HG03378 (cell line): ENCODE measurements at regions not wholly inside any gene's neighbourhood (a gene's known extent, or its start where the extent isn't known, plus 50 kb on each side); places are given as distances from the start of the nearest gene placed in this dataset.
"Not testable (repeated sequence)": the region's sequence is repeated elsewhere in the genome, so short reads cannot be mapped to it uniquely, and the experiment has no call there.

Source experiments
- ATAC-seq: cut with Tn5 transposase; IDR thresholded peaks from one replicate; pipeline ENCODE4 v1.9.1; 2021; ENCODE audit warnings: mild to moderate bottlenecking, moderate library complexity; ENCODE audit not compliant: unreplicated experiment

DNA sequence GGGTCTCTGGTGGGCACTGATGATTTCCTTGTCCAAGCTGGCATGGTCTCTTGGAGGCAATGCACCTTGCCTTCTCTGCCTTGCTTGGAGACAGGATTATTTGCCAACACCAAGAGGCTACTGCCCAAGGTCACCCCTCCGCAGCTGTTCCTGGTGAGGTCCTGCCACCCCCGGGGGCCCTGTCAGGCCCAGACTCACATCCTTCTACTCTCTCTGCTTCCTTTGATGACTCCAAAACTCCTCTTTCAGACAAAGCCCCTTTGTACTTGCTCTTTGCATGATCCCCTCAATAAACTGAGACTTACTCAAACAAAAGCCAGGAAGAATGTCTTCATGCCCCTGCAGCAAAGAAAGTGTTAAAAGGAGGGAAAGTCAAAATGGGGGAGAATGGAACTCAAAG is 137.7 kb downstream of the MEX3B start:
- ATAC-seq = no peak

DNA sequence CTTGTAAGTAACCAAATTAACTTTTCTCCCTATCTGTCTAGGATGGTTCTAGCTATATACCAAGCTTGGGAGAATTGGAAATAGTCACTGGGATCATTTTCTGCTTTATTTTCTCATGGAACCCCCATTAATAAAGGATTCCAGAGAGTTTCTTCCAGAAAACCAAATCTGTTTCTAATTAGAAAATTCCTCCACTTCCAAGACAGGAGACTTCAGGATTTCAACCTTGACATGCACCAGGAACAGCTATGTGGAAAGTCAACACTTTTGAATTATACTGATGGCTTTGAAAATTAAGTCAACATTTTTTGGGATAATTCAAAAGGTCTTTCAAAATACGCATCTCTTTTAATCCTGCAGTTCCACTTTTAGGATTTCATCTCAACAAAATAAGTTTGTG is 138.3 kb downstream of the MEX3B start:
- no peak for ATAC-seq

DNA sequence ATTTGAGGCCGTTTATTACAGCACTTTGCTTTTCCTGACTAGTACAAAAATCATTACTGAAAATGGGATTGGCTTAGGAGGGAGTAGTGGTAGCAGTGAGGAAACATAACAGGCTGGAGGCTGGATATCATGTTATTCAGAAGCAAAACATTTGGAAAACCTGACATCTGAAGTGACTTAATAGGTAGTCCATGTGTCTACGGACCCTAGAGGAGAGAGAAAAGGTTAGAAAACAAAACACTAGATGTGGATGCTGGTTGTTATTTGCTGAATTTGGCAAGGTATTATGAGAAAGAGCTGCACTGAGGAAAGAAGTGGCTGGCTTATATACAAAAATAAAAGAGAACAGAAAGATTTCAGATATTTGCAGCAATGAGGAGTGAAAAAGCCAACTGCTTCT is 139.9 kb downstream of the MEX3B start:
- no peak for ATAC-seq

DNA sequence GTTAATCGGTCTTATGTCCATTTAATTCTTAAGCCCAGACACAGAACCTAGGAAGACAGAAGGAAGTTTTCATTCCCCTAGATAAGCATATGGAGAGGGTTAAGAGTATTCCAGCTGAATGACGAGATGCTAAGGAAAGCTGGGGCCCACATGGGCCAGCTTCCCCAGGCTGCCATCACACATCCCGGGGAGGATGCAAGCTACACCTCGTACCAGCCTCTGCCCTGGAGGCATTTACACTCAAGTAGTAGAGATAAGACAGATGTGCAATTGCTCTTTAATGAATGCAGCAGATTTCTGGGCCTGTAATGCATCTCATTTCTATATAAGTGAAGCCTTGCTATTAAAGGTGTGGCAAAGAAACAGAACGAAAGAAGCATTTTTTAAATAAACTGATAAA is 144.5 kb downstream of the MEX3B start:
- no peak for ATAC-seq

DNA sequence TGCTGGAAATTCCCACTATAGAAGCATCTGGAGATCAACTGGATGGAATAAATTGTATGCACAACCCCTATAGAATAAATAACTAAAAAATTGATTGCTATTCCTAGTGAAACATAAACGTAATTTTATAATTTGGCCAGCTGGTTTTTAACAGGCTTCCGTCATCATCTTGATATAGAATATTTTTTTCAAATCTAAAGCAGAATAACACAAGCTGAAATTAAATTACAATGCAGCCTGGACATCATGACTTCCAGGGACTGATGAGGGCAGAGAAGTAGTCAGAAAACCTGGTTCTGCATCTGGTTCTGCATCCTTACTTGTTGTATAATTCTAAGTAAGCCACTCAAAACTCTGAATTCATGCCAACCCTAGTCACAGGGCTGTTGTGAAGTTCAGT is 146.1 kb downstream of the MEX3B start:
- ATAC-seq = no peak

DNA sequence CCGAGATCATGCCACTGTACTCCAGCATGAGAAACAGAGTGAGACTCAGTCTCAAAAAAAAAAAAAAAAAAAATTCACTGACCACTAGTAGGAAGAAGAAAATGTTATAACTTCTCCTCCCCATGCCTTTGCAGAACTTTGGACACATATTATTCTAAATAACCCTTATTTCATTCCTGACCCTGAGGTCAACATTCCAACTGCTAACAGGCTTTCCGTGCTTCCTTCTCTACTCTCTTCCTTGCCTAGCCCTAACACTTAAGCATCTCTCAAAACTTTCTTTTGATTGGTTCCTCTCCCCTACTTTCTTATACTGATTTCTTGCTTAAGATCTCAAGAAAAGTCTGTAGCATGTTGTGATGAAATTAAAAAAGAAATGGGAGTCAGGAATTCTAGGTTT is 146.8 kb downstream of the MEX3B start:
- no peak for ATAC-seq

DNA sequence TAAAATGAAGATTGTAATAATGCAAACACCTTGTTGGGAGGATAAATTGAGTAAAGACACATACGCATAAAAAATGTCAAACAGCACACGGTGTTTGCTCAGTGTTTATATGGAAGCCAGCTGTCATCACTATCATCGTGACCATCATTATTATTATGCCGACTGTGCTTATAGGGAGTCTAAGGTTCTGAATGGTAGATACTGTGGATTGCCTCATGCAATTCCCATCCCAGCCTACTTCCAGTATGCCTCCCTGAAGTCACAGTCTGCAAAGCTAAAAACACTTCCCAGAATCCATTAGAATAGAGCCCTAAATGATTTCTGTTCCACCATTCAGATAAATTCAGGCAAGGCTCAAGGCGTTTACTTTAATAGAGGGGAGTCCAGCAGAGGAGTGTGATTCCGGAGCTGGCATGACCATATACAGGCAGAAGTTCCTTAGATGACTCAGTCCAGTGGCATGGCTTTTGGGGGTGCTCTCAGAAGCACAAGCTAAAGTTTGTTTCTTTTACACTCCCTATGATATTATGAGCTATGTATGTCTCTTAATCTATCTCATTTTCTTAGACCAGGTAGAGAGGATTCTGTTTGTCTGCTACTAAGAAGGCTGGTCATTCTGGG is 148.7 kb downstream of the MEX3B start:
- no peak for ATAC-seq

DNA sequence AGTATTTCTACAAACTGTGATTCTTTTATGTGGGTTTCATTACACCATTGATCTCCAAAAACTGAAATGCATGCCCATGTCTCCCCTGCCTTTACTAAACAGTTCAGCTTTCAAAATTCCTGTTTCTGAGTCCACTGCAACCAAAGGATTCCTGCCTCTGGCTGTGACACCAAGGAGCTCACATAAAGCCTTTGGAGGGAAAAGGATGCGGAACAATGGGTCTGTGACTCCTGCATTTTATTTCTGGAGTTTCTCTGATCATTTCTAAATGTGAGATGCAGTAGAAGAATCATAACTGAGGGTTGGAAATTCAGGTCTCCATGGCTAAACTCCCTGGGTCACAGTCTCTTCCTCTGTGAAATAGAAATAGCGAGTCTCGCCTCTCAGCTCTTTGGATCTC is 149.5 kb downstream of the MEX3B start:
- ATAC-seq = no peak

DNA sequence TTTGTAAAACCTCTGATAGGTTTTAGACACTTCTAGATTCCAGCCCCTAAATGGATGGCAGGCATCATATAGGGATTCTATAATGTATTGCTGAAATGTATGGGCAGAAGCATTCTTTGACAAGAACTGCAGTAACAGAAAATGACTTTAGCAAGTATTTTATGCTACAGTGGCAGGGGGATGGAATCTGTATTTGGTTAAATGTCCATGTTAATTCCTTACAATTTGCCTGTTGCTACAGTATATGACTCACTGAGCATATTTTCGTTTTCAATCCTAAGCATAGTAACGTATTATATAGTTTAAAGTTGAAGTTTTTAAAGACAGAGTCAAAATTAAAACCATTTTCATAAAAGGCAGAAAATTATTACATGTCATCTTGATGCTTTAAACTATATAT is 150.1 kb downstream of the MEX3B start:
- ATAC-seq = no peak

DNA sequence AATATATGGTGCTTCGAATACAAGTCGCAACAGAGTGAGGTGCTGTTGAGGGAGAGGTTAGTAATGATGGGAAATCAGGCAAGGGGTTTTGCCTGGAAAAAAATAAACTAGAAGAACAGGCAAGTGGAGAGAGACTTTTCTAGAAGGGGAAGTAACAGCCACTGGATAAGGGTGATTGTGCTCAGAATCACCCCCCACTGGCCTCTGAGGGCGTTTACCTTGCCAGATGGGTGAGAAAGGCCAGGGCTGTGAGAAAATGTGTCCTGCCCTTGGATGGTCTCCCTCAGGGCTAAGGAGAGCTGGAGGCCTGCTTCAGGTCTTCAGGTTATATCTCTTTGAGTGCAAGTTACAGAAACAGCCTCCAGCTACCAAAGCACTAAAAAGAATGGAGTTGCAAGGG is 151.8 kb downstream of the MEX3B start:
- no peak for ATAC-seq

DNA sequence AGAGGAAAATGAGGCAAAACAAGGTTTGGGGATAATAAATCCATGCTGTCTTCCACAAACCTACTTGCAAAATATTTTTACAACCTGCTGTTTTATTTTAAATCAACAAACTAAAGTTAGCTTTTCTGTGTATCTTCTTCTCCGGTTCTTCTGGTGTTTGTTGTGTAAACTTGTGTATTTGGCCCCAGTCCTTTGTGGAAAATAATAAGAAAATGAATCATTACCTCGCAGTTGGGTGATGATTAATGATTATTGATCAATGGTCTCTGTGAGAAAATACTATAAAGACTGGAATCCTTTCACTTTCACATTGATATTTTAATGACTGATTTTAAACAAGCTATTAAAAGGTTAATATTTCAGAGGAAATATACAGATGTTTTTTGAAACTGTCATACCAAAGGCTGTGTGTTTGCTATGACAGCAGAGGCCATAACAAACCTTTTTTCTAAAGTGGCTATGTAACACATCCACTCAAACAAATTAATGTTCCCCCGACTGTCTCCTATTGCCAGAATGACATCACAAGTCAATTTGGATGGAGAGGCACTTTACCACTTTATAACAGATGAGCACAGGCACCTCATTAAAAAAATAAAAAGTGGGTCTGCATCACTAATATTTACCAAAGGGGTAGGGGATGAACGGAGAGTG is 152.5 kb downstream of the MEX3B start:
- ATAC-seq = no peak

DNA sequence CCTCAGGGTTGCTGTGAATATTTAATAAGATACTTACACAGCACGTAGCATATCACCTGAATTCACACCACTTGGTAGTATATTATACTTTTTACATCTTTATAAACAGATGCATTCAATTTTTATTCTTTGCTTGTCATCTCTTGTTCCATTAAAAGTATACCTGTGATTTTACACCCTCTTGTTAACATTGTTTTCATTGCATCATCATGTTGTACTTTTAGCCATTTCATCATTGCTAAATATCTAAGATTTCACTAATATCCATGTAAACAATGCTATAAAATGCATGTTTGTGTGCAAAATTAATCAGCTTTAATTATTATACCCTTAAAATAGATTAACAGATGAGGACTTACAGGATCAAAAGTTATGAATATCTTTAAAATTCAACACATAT is 155.3 kb downstream of the MEX3B start:
- no peak for ATAC-seq

DNA sequence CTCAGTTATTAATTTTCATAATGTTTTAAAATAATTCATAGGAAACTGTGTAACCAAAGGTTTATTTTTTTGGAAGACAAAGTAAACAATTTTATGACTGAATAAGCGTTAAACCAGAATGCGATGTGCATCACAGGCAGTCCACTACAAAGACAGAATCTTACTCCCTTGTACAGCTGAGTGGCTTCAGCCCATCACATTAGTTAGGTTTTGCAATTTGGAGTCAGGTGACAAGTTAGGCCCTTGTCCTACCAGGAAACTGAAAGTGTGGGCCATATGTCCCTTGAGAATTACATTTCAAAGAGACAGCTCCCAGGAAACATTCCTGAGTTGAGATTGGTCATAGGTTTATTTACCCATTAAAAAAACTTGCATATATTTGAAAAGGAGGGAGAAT is 156.3 kb downstream of the MEX3B start:
- no peak for ATAC-seq

DNA sequence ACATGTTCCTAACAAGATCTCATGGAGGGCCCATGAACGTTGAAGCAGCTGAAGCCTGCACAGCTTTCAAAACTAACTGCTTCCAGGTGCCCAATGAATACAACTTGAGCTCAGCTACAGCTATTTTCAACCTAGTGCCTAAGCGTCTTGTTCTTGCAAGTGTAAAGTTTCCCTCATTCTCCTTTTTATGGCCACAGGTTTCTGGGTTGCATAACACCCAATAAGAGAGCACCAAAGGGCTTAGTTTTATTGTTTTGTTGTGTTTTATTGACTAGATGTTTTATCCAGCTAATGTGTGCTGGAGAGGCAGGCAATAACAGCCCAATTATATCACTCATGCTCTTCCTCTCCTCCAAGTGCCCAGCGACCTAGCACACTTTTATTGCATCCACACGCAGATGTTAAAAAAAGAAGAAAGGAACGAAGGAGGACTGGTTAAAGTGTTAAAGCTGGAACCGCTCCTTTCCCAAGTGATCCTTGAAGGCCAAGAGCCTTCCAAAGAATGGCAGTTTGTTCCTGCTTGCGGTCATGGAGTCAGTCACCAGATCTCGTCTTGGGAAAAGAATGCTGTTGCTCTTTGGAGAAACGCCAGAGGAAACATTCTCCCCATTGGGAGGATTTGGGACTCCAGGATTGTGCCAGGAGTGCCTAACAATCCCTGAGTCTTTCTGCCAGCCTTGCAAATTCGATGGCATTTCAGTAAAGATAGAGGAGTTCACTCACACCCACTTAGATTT is 156.9 kb downstream of the MEX3B start:
- ATAC-seq = no peak

DNA sequence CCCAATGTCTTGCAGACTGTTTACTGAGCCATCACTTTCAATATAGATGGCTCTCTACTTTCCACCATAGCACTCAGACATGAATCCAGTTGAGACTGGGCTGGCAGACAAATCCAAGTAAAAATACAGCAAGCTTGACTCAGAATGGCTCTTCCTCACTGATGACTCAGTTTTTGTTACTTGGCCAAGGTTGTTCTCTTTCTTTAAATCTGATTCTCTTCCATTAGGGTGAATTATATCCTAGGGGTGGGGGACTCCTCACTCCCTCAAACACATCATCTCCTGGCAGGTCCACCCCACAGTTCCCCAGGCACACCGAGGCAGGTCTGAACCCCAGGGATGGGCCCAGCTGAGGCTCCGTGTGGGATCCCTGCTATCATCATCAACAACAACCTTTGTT is 157.9 kb downstream of the MEX3B start:
- no peak for ATAC-seq

DNA sequence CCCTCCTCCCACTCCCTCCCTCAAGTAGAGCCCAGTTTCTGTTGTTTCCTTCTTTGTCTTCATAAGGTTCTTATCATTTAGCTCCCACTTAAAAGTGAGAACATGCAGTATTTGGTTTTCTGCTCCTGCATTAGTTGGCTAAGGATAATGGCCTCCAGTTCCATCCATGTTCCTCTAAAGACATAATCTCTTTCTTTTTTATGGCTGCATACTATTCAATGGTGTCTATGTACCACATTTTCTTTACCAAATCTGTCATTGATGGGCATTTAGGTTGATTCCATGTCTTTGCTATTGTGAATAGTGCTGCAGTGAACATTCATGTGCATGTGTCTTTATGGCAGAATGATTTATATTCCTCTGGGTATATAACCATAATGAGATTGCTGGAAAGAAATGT is 158.6 kb downstream of the MEX3B start:
- ATAC-seq = not testable (repeated sequence)

DNA sequence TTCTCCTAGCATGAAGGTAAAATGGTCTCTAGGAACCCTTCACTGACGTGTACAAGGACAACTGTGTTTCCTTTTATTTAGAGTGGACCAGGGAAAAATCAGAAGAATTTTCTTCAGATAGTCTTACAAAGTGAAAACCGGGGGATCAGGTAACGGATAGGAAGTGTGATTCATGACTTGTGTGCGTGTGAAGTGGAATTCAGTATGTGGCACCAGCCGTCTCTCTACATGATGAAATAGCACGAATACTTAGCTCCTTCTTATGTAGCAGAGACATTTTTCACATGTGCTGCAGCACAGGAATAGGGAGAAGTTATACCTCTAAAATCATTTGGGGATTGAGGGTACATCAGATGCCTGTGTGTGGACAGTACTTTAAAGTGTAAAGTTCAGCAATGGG is 159.2 kb downstream of the MEX3B start:
- no peak for ATAC-seq

DNA sequence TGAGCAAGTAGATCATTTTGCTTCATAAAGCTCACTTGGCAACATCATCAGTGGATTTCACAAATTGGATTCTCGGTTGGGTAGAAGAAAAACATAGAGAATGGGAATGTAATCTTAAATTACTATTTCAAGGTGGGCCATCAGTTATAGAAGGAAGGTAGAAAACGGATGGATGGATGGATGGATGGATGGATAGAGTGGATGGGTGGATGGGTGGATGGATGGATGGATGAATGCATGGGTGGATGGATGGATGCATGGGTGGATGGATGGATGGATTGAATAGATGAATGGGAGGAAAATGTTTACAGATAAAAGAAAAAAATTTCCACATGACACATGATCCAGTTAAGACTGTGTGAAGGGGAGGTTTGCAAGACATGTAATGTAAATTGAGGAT is 159.7 kb downstream of the MEX3B start:
- ATAC-seq = no peak

DNA sequence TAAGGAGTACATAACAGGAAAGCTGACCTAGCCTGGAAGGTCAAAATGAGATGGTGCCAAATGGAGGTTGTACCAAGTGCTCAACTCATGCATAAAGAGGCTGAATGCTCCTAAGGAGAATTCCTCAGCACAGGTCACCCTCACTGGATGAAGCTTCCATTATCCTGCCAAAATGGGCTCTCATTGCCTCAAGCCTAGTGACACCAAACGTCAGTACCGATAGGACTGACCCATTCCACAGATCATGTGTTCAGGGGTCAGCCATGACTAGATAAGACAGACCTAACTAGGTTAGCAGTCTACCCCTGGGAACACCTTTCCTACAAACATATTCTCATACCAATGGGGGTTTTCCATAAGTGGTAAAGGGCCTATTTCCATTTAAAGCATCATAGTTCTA is 160.7 kb downstream of the MEX3B start:
- ATAC-seq = no peak

DNA sequence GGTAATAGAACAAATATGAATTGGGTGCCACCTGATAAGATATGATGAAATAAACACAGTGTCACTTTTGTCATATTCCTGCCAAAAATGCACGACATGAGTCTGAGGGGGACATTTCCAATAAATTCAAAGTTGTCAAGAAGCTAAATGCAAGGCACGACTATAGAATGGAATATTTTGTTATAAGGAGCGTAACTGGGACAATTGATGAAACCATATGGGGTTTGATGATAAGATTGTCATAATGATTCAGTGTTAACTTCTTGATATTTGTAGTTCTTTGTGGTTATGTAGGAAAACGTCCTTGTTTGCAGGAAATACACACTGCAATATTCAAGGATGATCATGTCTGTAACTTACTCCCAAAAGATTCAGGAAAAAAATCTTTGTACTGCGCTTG is 163.3 kb downstream of the MEX3B start:
- no peak for ATAC-seq

DNA sequence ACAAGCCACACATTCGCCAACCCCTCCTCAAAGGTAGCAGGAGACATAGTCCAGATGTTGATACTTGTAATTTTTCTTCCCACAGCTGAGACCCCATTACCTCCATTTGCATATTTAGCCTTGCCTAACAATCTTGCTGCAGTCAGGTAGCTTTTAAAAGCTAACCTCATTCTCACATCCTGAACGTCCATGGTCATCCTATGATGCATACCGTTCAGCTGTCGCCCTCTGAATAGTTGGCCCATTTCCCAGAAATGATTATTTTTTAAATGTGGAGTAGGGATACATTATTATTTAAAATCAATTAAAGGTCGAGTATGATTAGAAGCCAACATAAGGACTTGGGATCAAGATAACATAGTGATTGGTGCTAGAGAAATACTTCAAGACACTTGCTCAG is 165.0 kb downstream of the MEX3B start:
- peak; percentile 33 for ATAC-seq

DNA sequence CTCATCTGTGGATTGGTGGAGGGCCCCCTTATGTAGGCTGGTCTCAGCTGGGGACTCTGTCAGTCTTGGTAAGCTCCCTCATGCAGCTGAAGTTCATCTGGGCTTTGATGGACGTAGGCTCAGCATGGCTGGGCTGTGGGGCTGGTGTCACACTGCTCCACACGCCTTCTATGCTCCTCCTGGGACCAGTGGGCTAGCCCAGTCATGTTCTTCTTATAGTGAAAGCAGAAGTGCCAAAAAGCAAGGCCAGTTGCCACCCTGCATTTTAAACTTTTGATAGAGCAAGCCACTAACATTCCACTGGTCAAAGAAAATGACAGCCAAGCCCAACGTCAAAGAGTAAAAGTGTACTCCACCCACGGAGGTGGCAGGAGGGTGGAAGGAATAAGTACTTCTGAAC is 165.5 kb downstream of the MEX3B start:
- peak; percentile 67 for ATAC-seq
